GM23338 (cell line): ENCODE measurements at regions not wholly inside any gene's neighbourhood (a gene's known extent, or its start where the extent isn't known, plus 50 kb on each side); places are given as distances from the start of the nearest gene placed in this dataset.

ENCODE experiments used
- ATAC-seq: fragments of 200-7000 bp; cut with Tn5 transposase; 3 replicates; pipeline ENCODE4 v1.9.1; 2020
- DNase-seq: peaks from one replicate; pipeline ENCODE4 v3.0.0-alpha.2; 2015; ENCODE audit warnings: low spot score
- H2AFZ ChIP-seq: fragments of 200-600 bp; sonication (generic); 2 replicates; pipeline ENCODE4 v1.8.0; 2016; ENCODE audit warnings: antibody characterized with exemption, mild to moderate bottlenecking, moderate library complexity
- H3F3A ChIP-seq: fragments of 200-600 bp; sonication (generic); replicated peaks from 2 replicates; pipeline ENCODE4 v1.8.0; 2017; ENCODE audit warnings: antibody characterized with exemption, mixed run types, low read depth
- H3K27ac ChIP-seq: fragments of 200-600 bp; sonication (generic); 2 replicates; pipeline ENCODE4 v1.6.1; 2016; ENCODE audit warnings: low read depth
- H3K27me3 ChIP-seq: fragments of 200-600 bp; sonication (generic); 2 replicates; pipeline ENCODE4 v1.8.0; 2016; ENCODE audit warnings: mild to moderate bottlenecking, mixed run types, moderate library complexity; ENCODE audit not compliant: insufficient read depth
- H3K36me3 ChIP-seq: fragments of 200-600 bp; sonication (generic); 2 replicates; pipeline ENCODE4 v1.8.0; 2016; ENCODE audit warnings: mild to moderate bottlenecking; ENCODE audit not compliant: insufficient read depth
- H3K4me1 ChIP-seq: fragments of 200-600 bp; sonication (generic); 2 replicates; pipeline ENCODE4 v1.8.0; 2016; ENCODE audit warnings: mild to moderate bottlenecking, moderate library complexity; ENCODE audit not compliant: insufficient read depth
- H3K4me2 ChIP-seq: fragments of 200-600 bp; sonication (generic); 2 replicates; pipeline ENCODE4 v1.7.1; 2017; ENCODE audit warnings: mixed run types
- H3K4me3 ChIP-seq: fragments of 200-600 bp; sonication (generic); 2 replicates; pipeline ENCODE4 v1.6.1; 2016; ENCODE audit warnings: mixed run types
- H3K79me2 ChIP-seq: fragments of 200-600 bp; sonication (generic); replicated peaks from 2 replicates; pipeline ENCODE4 v1.8.0; 2017; ENCODE audit warnings: mild to moderate bottlenecking; ENCODE audit not compliant: insufficient read depth
- H3K9me2 ChIP-seq: fragments of 200-600 bp; sonication (generic); 2 replicates; pipeline ENCODE4 v1.8.0; 2017; ENCODE audit not compliant: insufficient read depth
- H4K20me1 ChIP-seq: fragments of 200-600 bp; sonication (generic); replicated peaks from 2 replicates; pipeline ENCODE4 v1.8.0; 2017; ENCODE audit warnings: mild to moderate bottlenecking; ENCODE audit not compliant: insufficient read depth
- H3K27ac Mint-ChIP-seq: 2 replicates; pipeline ENCODE4 v1.8.0; 2020; ENCODE audit warnings: inconsistent platforms, mild to moderate bottlenecking, moderate library complexity, mixed read lengths
- H3K27me3 Mint-ChIP-seq: 3 replicates; pipeline ENCODE4 v1.8.0; 2022; ENCODE audit warnings: low read depth, mild to moderate bottlenecking, moderate library complexity, mixed read lengths, inconsistent platforms; ENCODE audit not compliant: insufficient read depth, poor library complexity
- H3K36me3 Mint-ChIP-seq: 3 replicates; pipeline ENCODE4 v1.8.0; 2021; ENCODE audit warnings: low read depth, mild to moderate bottlenecking, inconsistent platforms, moderate library complexity, mixed read lengths
- H3K4me1 Mint-ChIP-seq: 3 replicates; pipeline ENCODE4 v1.8.0; 2020; ENCODE audit warnings: mild to moderate bottlenecking, inconsistent platforms, mixed read lengths
- H3K4me3 Mint-ChIP-seq: 3 replicates; pipeline ENCODE4 v1.8.0; 2021; ENCODE audit warnings: moderate library complexity, mild to moderate bottlenecking, inconsistent platforms, mixed read lengths
- H3K9me3 Mint-ChIP-seq: 3 replicates; pipeline ENCODE4 v1.8.0; 2020; ENCODE audit warnings: moderate library complexity, mild to moderate bottlenecking, inconsistent platforms, mixed read lengths
- CREB1 ChIP-seq: fragments of 250-450 bp; sonication (Bioruptor Pico); IDR thresholded peaks from 2 replicates; pipeline ENCODE4 v1.5.0; 2020; ENCODE audit warnings: low read depth, mild to moderate bottlenecking, moderate library complexity
- EZH2 ChIP-seq: fragments of 200-600 bp; sonication (generic); IDR thresholded peaks from one replicate; pipeline ENCODE4 v1.8.0; 2017; ENCODE audit warnings: antibody characterized with exemption, mild to moderate bottlenecking, low read depth; ENCODE audit not compliant: unreplicated experiment
- EZH2phosphoT487 ChIP-seq: fragments of 200-600 bp; sonication (generic); IDR thresholded peaks from one replicate; pipeline ENCODE4 v1.8.1; 2018; ENCODE audit warnings: antibody characterized with exemption; ENCODE audit not compliant: unreplicated experiment
- STAT1 ChIP-seq: IDR thresholded peaks from one replicate; pipeline ENCODE4 v1.6.1; 2016; ENCODE audit warnings: antibody characterized with exemption; ENCODE audit not compliant: unreplicated experiment
- ZNF331 ChIP-seq: fragments of 250-450 bp; sonication (Bioruptor Pico); IDR thresholded peaks from 2 replicates; pipeline ENCODE4 v1.5.0; 2020; ENCODE audit warnings: low read depth, mild to moderate bottlenecking, moderate library complexity
- ZNF462 ChIP-seq: fragments of 250-450 bp; sonication (Bioruptor Pico); IDR thresholded peaks from 2 replicates; pipeline ENCODE4 v1.5.0; 2020; ENCODE audit warnings: mild to moderate bottlenecking, moderate library complexity

- no peak for TF ChIP-seq ZNF462 (CRISPR knock-in tag)
- no peak for TF ChIP-seq STAT1
- TF ChIP-seq EZH2phosphoT487 = no peak
- TF ChIP-seq CREB1 (CRISPR knock-in tag) = no peak
Measured at GRCh38 chr13:76812206-76812897, 73.9 kb downstream of the KCTD12 start (continued).

- Histone ChIP-seq H3F3A (no peaks in the 10 kb centered on the region), H3K9me2 (peaks cover 10% of the 10 kb centered on the region; the same call in 1 of the 2 replicates), H3K4me1 (no peaks in the 10 kb centered on the region), H3K36me3 (no peaks in the 10 kb centered on the region), H3K79me2 (no peaks in the 10 kb centered on the region), H3K4me2 (no peak overlapping the region), H2AFZ (no peak overlapping the region), H4K20me1 (no peaks in the 10 kb centered on the region), H3K27ac (no peak overlapping the region), H3K27me3 (no peaks in the 10 kb centered on the region), H3K4me3 (no peak overlapping the region)
- DNase-seq (no peak), ATAC-seq (no peak)
- Mint-ChIP-seq H3K27ac (no peak overlapping the region), H3K9me3 (peaks cover 5% of the 10 kb centered on the region), H3K27me3 (no peaks in the 10 kb centered on the region), H3K4me3 (no peak overlapping the region), H3K36me3 (no peaks in the 10 kb centered on the region), H3K4me1 (no peaks in the 10 kb centered on the region)
- TF ChIP-seq ZNF331 (CRISPR knock-in tag) (no peak), EZH2 (no peak)
Measured at GRCh38 chr13:76809389-76809788, 76.8 kb downstream of the KCTD12 start.
